Head of caudate nucleus (tissue), 42 donors: ENCODE measurements at regions not wholly inside any gene's neighbourhood (a gene's known extent, or its start where the extent isn't known, plus 50 kb on each side); places are given as distances from the start of the nearest gene placed in this dataset.
"Not testable (repeated sequence)": the region's sequence is repeated elsewhere in the genome, so short reads cannot be mapped to it uniquely, and the experiment has no call there.

Experiments
- DNase-seq, 42 donors: peaks; one replicate each; pipeline versions ENCODE4 v3.0.0 to v3.0.0-alpha.2; 2020 to 2021; ENCODE audit warnings: mixed read lengths in 7 of 42
- intact Hi-C: fragments of 100-400 bp; cut with DNase I; formaldehyde crosslinking; loops from one replicate; pipeline ENCODE4 v1.15.0; 2022

DNA sequence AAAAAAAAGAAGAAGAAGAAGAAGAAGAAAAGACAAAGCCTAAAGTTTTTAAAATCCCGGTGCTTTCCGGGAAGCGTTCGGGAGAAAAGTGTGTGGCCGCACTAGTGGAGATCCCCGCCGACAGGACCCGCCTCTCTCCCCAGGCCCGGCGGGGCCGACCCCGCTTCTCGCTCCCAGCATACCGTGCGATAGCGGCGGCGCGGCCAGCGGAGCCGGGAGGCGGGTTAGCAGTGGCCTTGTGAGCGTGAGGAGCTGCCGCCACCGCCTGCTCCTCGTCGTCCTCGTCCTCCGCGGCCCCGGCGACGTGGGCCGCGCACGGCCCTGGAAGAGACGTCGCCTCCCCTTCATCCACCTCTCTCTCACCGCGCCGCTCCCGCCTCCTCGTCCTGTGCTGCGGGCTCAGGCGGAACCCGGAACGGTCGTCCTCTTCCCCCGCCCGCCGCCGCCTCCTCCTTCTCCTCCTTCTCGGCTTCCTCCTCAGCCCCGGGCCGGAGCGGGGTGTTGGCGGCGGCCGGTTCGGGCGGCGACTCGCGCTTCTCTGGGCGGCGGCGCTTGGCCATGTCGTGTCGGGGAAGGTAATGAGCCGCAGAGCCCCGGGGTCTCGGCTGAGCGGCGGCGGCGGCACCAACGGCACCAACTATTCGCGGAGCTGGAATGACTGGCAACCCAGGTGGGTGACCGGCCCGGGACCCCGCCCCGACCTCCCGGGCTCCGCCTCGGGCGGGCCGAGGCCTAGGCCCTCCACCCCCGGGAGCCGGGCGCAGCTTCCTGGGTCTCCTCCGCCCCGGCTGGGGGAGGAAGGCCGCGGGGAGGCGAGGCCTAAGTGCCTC is 62.6 kb upstream of the CDR2 start:
- peak in 41 of 42 donors; percentile 40 to 87 (median 74) for DNase-seq
- intact Hi-C loops = not testable (repeated sequence)

DNA sequence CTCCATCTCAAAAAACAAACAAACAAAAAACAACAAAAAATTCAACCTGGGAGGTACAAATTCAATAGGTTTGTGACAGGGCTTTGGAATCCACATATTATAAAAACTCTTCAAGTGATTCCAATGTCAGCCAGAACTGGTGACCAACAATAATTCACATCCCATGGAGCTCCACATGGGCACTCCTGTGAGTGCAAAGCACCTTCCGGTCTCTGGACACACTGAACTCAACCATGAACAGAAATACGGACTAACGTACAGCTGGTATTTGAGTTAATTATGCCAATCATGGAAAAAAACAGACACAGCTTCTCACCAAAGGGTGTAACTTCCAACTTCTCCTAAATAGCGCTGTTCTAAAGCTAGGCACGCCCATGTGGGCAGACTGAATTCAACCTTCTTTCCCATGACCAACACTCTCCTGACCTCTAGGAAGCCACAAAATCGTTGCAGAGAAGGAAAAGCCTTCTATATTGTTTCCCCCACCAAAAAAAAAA is 62.0 kb upstream of the CDR2 start:
- DNase-seq, intact Hi-C loops: not testable (repeated sequence)

DNA sequence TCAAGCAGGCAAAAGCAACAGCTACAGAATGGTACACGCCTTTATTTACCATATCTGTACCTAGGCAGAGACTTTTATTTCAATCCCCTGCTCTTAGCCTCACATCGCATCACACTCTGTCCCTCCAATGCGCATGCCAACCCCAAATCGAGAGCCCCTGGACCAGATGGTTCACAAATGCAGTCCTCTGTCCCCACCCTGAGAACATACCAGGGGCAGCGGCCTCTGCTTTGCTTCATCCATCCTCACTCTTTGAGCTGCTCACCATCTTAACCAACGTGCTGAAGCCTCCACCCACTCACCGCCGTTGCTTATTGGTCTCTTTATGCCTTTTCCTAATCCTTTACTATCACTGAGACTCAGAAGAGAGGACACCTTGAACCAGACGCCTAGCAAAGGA is 56.9 kb upstream of the CDR2 start:
- peak in 2 of 42 donors; percentile 1 to 20 for DNase-seq
- intact Hi-C loops = not testable (repeated sequence)

DNA sequence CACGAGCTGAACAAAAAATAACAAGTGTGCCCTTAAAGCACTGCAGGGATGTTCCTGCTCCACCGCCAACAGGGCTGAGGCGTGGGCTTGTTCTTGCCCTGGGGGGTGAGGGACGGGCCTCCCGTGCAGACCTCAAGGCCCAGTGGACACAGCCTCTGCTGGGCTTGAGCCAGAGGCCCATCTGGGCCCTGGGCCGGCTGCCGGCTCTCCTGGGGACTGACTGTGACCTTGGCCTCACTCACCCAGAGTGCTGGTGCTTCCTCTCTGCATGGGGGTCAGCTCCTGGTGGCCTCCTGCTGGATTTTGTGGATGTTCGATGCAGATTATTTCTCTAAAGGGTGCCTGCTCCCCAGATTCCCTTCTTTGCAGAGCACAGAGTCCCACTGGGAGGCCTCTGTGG is 54.2 kb upstream of the CDR2 start:
- intact Hi-C loops = loop anchor here (10.0 kb wide), 1 partner anchor 54 kb away; the partner anchor contains the start of gene CDR2
- peak in 1 of 42 donors; percentile 13 for DNase-seq

DNA sequence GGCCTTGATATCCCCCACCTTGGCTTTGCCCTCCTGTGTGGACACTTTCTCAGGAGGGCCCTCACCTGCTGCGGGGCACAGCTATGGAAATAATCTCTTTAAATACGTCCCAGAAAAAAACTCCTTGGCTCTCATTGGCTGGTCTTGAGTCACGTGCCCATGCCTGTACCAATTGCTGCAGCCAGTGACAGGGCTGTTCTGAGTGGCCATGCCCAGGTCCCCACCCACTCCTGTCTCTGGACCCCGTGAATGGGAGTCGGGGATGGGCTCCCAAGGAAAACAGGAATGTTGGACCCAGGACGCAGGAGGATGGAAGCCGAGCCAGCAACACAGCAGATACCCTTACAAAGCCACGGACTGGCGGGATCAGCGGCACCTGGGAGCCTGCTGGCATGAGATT is 53.1 kb upstream of the CDR2 start:
- peak in 1 of 42 donors; percentile 18 for DNase-seq
- intact Hi-C loops = loop anchor here (10.0 kb wide), 1 partner anchor 53 kb away; the partner anchor contains the start of gene CDR2

DNA sequence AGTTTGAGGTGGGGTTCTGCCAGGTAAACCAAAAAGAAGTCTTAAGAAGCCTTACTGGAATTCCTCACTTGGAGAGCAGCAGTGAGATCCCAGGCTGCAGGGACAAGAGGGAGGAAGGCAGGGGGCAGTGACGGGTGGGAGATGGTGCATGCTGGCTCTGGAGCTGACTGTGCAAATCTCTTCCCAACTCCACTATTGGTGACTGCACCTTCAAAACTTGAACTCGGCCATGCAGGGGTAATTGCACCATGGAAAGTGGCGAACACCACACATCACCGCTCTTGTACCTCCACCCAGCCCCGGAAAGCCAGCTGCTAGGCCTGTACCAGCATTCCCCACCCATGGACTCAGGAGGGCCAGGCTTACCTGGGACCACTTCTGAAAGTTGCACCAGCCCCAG is 51.4 kb upstream of the CDR2 start:
- DNase-seq = peak in 4 of 42 donors; percentile 16 to 40 (median 28)
- intact Hi-C loops = loop anchor here (10.0 kb wide), 1 partner anchor 51 kb away; the partner anchor contains the start of gene CDR2

DNA sequence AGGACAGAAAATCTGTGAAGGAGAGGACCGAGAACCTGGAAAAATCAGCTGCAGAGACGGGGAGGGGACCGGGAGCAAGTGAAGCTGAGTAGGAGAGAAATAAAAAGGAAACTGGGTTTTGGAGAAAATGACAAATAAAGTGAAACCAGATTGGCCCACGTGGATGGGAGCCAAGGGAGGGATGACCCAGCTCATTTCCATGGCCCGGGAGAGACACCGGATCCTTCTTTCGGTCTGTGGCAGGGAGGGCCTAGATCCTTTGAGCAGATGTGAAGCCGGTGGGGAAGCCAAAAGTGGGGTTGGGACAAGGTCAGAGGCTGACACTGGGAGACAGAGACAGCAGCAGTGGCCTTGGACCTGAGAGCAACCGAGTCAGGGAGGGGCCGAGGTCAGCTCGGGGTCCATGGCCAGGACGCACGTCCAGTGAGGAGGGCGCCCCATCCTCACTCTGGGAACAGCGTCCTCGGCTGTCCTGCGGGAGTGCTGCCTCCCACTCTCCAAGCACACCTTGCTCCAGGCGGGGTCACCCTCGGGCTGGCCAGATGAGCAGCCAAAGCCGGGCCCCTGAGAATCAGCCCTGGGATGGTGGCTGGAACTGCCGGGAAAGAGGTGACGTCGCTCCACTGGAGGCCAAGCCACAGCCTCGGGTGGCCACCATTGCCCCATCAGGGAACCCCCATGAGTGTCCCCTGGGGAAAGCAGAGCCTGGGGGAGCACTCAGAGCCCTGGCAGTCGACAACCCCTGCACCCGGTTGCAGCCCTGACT is 50.8 kb upstream of the CDR2 start:
- intact Hi-C loops = loop anchor here (10.0 kb wide), 1 partner anchor 50 kb away; the partner anchor contains the start of gene CDR2
- DNase-seq = peak in 6 of 42 donors; percentile 15 to 44 (median 25)

DNA sequence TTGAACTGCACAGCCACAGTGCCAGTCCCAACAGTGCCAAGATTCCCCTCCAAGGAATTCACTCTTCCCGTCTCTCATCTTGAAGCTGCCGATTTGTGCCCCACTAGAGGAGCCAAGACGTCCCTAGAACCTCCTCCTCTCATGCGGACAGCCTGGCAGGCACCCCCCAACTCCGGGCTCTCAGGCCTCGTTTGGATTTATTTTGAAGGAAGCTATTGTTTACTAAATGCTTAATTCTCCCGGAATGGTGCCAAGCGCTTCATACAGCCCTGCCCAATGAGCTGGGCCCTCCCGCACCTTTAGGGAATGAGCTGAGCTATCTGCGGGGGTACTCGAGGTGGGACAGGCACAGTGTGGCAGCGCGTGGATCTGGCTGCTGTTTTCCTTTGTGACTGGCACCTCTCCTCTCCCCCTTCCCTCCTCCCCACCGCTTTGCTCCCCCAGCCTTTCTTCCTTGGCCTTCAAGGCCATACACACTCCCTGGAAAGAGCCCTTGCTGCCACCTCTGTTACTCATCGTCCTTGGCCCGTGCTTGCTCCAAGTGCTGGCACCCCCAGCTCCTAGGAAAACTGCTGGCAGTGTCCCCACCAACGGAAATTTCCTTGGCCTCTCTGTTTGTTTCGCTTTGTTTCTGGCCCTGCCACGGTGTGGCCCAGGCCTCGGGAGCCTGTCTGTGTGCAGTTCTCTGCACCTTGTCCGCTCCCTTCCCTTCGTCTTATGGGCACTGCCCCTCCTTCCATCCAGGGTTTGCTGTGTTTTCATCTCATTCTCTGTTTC is 49.9 kb upstream of the CDR2 start:
- DNase-seq = peak in 30 of 42 donors; percentile 16 to 82 (median 42)
- intact Hi-C loops = loop anchor here (10.0 kb wide), 1 partner anchor 50 kb away; the partner anchor contains the start of gene CDR2
